ENCODE measurements at regions not wholly inside any gene's neighbourhood (a gene's known extent, or its start where the extent isn't known, plus 50 kb on each side); places are given as distances from the start of the nearest gene placed in this dataset.

GRCh38 chr13:80611310-80611709 lies 270.4 kb upstream of the SPRY2 start:
- Histone ChIP-seq H3K9me3 (ENCODE audit: control insufficient read depth in 2 of 2, insufficient read depth in 1 of 2, low read length in 1 of 2) (no peaks in the 10 kb centered on the region), H3K4me1 (ENCODE audit: control insufficient read depth in 2 of 2, insufficient read depth in 2 of 2, low read length in 2 of 2) (no peaks in the 10 kb centered on the region), H3K36me3 (ENCODE audit: control insufficient read depth in 2 of 2, insufficient read depth in 2 of 2, low read length in 1 of 2) (no peaks in the 10 kb centered on the region), H3K27me3 (ENCODE audit: control insufficient read depth in 2 of 2, insufficient read depth in 1 of 2, low read length in 1 of 2) (no peaks in the 10 kb centered on the region), H3K4me3 (ENCODE audit: low read length in 2 of 2) (no peak overlapping the region), H3K27ac (ENCODE audit: low read depth in 1 of 2, low read length in 1 of 2) (no peak overlapping the region)
- WGBS = 100% methylated on average over 1 of the region's 1 CpG
- DNase-seq (ENCODE audit: low read depth in 6 of 9, low spot score in 9 of 9) = no peak

GRCh38 chr13:80605716-80606115 lies 264.8 kb upstream of the SPRY2 start:
- no peak for DNase-seq (ENCODE audit: low read depth in 6 of 9, low spot score in 9 of 9)
- Histone ChIP-seq H3K27ac (ENCODE audit: low read depth in 1 of 2, low read length in 1 of 2) (no peak overlapping the region), H3K36me3 (ENCODE audit: control insufficient read depth in 2 of 2, insufficient read depth in 2 of 2, low read length in 1 of 2) (no peaks in the 10 kb centered on the region), H3K27me3 (ENCODE audit: control insufficient read depth in 2 of 2, insufficient read depth in 1 of 2, low read length in 1 of 2) (no peaks in the 10 kb centered on the region), H3K9me3 (ENCODE audit: control insufficient read depth in 2 of 2, insufficient read depth in 1 of 2, low read length in 1 of 2) (no peaks in the 10 kb centered on the region), H3K4me1 (ENCODE audit: control insufficient read depth in 2 of 2, insufficient read depth in 2 of 2, low read length in 2 of 2) (no peaks in the 10 kb centered on the region), H3K4me3 (ENCODE audit: low read length in 2 of 2) (no peak overlapping the region)

GRCh38 chr13:80605011-80605410 lies 264.1 kb upstream of the SPRY2 start:
- Histone ChIP-seq H3K36me3 (ENCODE audit: control insufficient read depth in 2 of 2, insufficient read depth in 2 of 2, low read length in 1 of 2) (no peaks in the 10 kb centered on the region), H3K27me3 (ENCODE audit: control insufficient read depth in 2 of 2, insufficient read depth in 1 of 2, low read length in 1 of 2) (no peaks in the 10 kb centered on the region), H3K4me3 (ENCODE audit: low read length in 2 of 2) (no peak overlapping the region), H3K4me1 (ENCODE audit: control insufficient read depth in 2 of 2, insufficient read depth in 2 of 2, low read length in 2 of 2) (no peaks in the 10 kb centered on the region), H3K9me3 (ENCODE audit: control insufficient read depth in 2 of 2, insufficient read depth in 1 of 2, low read length in 1 of 2) (no peaks in the 10 kb centered on the region), H3K27ac (ENCODE audit: low read depth in 1 of 2, low read length in 1 of 2) (no peak overlapping the region)
- no peak for DNase-seq (ENCODE audit: low read depth in 6 of 9, low spot score in 9 of 9)
- WGBS = 95% methylated on average over 2 of the region's 2 CpGs

GRCh38 chr13:80604098-80604497 lies 263.2 kb upstream of the SPRY2 start:
- H3K27me3 ChIP-seq (ENCODE audit: control insufficient read depth in 2 of 2, insufficient read depth in 1 of 2, low read length in 1 of 2) = no peaks in the 10 kb centered on the region
- no peaks in the 10 kb centered on the region for H3K4me1 ChIP-seq (ENCODE audit: control insufficient read depth in 2 of 2, insufficient read depth in 2 of 2, low read length in 2 of 2)
- H3K36me3 ChIP-seq (ENCODE audit: control insufficient read depth in 2 of 2, insufficient read depth in 2 of 2, low read length in 1 of 2) = no peaks in the 10 kb centered on the region
- DNase-seq (ENCODE audit: low read depth in 6 of 9, low spot score in 9 of 9) = no peak
- 93% methylated on average over 3 of the region's 3 CpGs for WGBS
- no peak overlapping the region for H3K4me3 ChIP-seq (ENCODE audit: low read length in 2 of 2)
- no peaks in the 10 kb centered on the region for H3K9me3 ChIP-seq (ENCODE audit: control insufficient read depth in 2 of 2, insufficient read depth in 1 of 2, low read length in 1 of 2)
- H3K27ac ChIP-seq (ENCODE audit: low read depth in 1 of 2, low read length in 1 of 2) = no peak overlapping the region

GRCh38 chr13:80603351-80603750 lies 262.4 kb upstream of the SPRY2 start:
- H3K27me3 ChIP-seq (ENCODE audit: control insufficient read depth in 2 of 2, insufficient read depth in 1 of 2, low read length in 1 of 2) = no peaks in the 10 kb centered on the region
- H3K36me3 ChIP-seq (ENCODE audit: control insufficient read depth in 2 of 2, insufficient read depth in 2 of 2, low read length in 1 of 2) = no peaks in the 10 kb centered on the region
- H3K4me1 ChIP-seq (ENCODE audit: control insufficient read depth in 2 of 2, insufficient read depth in 2 of 2, low read length in 2 of 2) = no peaks in the 10 kb centered on the region
- DNase-seq (ENCODE audit: low read depth in 6 of 9, low spot score in 9 of 9) = no peak
- H3K27ac ChIP-seq (ENCODE audit: low read depth in 1 of 2, low read length in 1 of 2) = no peak overlapping the region
- WGBS = 89% methylated on average over 1 of the region's 1 CpG
- H3K9me3 ChIP-seq (ENCODE audit: control insufficient read depth in 2 of 2, insufficient read depth in 1 of 2, low read length in 1 of 2) = no peaks in the 10 kb centered on the region
- H3K4me3 ChIP-seq (ENCODE audit: low read length in 2 of 2) = no peak overlapping the region

- H3K27me3 ChIP-seq (ENCODE audit: control insufficient read depth in 2 of 2, insufficient read depth in 1 of 2, low read length in 1 of 2) = no peaks in the 10 kb centered on the region
- no peak overlapping the region for H3K4me3 ChIP-seq (ENCODE audit: low read length in 2 of 2)
- no peaks in the 10 kb centered on the region for H3K4me1 ChIP-seq (ENCODE audit: control insufficient read depth in 2 of 2, insufficient read depth in 2 of 2, low read length in 2 of 2)
- H3K9me3 ChIP-seq (ENCODE audit: control insufficient read depth in 2 of 2, insufficient read depth in 1 of 2, low read length in 1 of 2) = no peaks in the 10 kb centered on the region
- H3K27ac ChIP-seq (ENCODE audit: low read depth in 1 of 2, low read length in 1 of 2) = no peak overlapping the region
- no peaks in the 10 kb centered on the region for H3K36me3 ChIP-seq (ENCODE audit: control insufficient read depth in 2 of 2, insufficient read depth in 2 of 2, low read length in 1 of 2)
- no peak for DNase-seq (ENCODE audit: low read depth in 6 of 9, low spot score in 9 of 9)
These were observed 258.8 kb upstream of the SPRY2 start for GRCh38 chr13:80599765-80600164.

- Histone ChIP-seq H3K9me3 (ENCODE audit: control insufficient read depth in 2 of 2, insufficient read depth in 1 of 2, low read length in 1 of 2) (no peaks in the 10 kb centered on the region), H3K4me1 (ENCODE audit: control insufficient read depth in 2 of 2, insufficient read depth in 2 of 2, low read length in 2 of 2) (no peaks in the 10 kb centered on the region), H3K27ac (ENCODE audit: low read depth in 1 of 2, low read length in 1 of 2) (no peak overlapping the region), H3K36me3 (ENCODE audit: control insufficient read depth in 2 of 2, insufficient read depth in 2 of 2, low read length in 1 of 2) (no peaks in the 10 kb centered on the region), H3K27me3 (ENCODE audit: control insufficient read depth in 2 of 2, insufficient read depth in 1 of 2, low read length in 1 of 2) (no peaks in the 10 kb centered on the region), H3K4me3 (ENCODE audit: low read length in 2 of 2) (no peak overlapping the region)
- WGBS = 96% methylated on average over 3 of the region's 3 CpGs
- DNase-seq (ENCODE audit: low read depth in 6 of 9, low spot score in 9 of 9) = no peak
These were observed 257.3 kb upstream of the SPRY2 start for GRCh38 chr13:80598189-80598588.

GRCh38 chr13:80591976-80592740 lies 251.2 kb upstream of the SPRY2 start:
- DNase-seq (ENCODE audit: low read depth in 6 of 9, low spot score in 9 of 9) = no peak
- H3K27ac ChIP-seq (ENCODE audit: low read depth in 1 of 2, low read length in 1 of 2) = no peak overlapping the region
- H3K27me3 ChIP-seq (ENCODE audit: control insufficient read depth in 2 of 2, insufficient read depth in 1 of 2, low read length in 1 of 2) = no peaks in the 10 kb centered on the region
- 97% methylated on average over 4 of the region's 4 CpGs for WGBS
- H3K4me3 ChIP-seq (ENCODE audit: low read length in 2 of 2) = no peak overlapping the region
- H3K36me3 ChIP-seq (ENCODE audit: control insufficient read depth in 2 of 2, insufficient read depth in 2 of 2, low read length in 1 of 2) = no peaks in the 10 kb centered on the region
- no peaks in the 10 kb centered on the region for H3K4me1 ChIP-seq (ENCODE audit: control insufficient read depth in 2 of 2, insufficient read depth in 2 of 2, low read length in 2 of 2)
- no peaks in the 10 kb centered on the region for H3K9me3 ChIP-seq (ENCODE audit: control insufficient read depth in 2 of 2, insufficient read depth in 1 of 2, low read length in 1 of 2)

GRCh38 chr13:80590551-80590950 lies 249.6 kb upstream of the SPRY2 start:
- Histone ChIP-seq H3K27ac (ENCODE audit: low read depth in 1 of 2, low read length in 1 of 2) (no peak overlapping the region), H3K9me3 (ENCODE audit: control insufficient read depth in 2 of 2, insufficient read depth in 1 of 2, low read length in 1 of 2) (no peaks in the 10 kb centered on the region), H3K27me3 (ENCODE audit: control insufficient read depth in 2 of 2, insufficient read depth in 1 of 2, low read length in 1 of 2) (no peaks in the 10 kb centered on the region), H3K4me3 (ENCODE audit: low read length in 2 of 2) (no peak overlapping the region), H3K36me3 (ENCODE audit: control insufficient read depth in 2 of 2, insufficient read depth in 2 of 2, low read length in 1 of 2) (no peaks in the 10 kb centered on the region), H3K4me1 (ENCODE audit: control insufficient read depth in 2 of 2, insufficient read depth in 2 of 2, low read length in 2 of 2) (no peaks in the 10 kb centered on the region)
- WGBS = 96% methylated on average over 3 of the region's 3 CpGs
- DNase-seq (ENCODE audit: low read depth in 6 of 9, low spot score in 9 of 9) = no peak

Data from thymus (tissue), 11 donors.